Kidney (tissue), 13 donors: ENCODE measurements at regions not wholly inside any gene's neighbourhood (a gene's known extent, or its start where the extent isn't known, plus 50 kb on each side); places are given as distances from the start of the nearest gene placed in this dataset.

Experiments used
- DNase-seq, 5 donors: peaks; one replicate each; pipeline ENCODE4 v3.0.0-alpha.2; 2013 to 2020
- FAIRE-seq: peaks from 2 replicates; lab custom pipeline; 2012; peaks lifted over from hg19 to GRCh38; lab: Jason Lieb, UNC
- H3K27ac ChIP-seq, 2 donors: one replicate each; pipeline ENCODE4 v1.7.0; 2013; ENCODE audit warnings: low read depth in 2 of 2, low read length in 2 of 2, inconsistent platforms in 1 of 2
- H3K27me3 ChIP-seq: one replicate; pipeline ENCODE4 v1.7.1; 2013; ENCODE audit warnings: low read length, inconsistent platforms; ENCODE audit not compliant: control insufficient read depth, insufficient read depth
- H3K36me3 ChIP-seq, 3 donors: one replicate each; pipeline versions ENCODE4 v1.7.0 to v1.7.1; 2013; ENCODE audit warnings: low read length in 3 of 3, control low read depth in 1 of 3, inconsistent platforms in 1 of 3; ENCODE audit not compliant: insufficient read depth in 3 of 3, control insufficient read depth in 2 of 3
- H3K4me1 ChIP-seq, 3 donors: one replicate each; pipeline versions ENCODE4 v1.7.0 to v1.7.1; 2013; ENCODE audit warnings: low read length in 3 of 3, inconsistent platforms in 1 of 3, low read depth in 1 of 3; ENCODE audit not compliant: control insufficient read depth in 2 of 3, insufficient read depth in 2 of 3
- H3K4me3 ChIP-seq, 3 donors: one replicate each; pipeline versions ENCODE4 v1.7.0 to v1.8.1; 2013; ENCODE audit warnings: low read length in 3 of 3, control low read depth in 1 of 3, inconsistent platforms in 1 of 3
- H3K9ac ChIP-seq, 3 donors: one replicate each; pipeline versions ENCODE4 v1.7.0 to v1.7.1; 2013; ENCODE audit warnings: low read length in 3 of 3, control low read depth in 1 of 3, inconsistent platforms in 1 of 3
- H3K9me3 ChIP-seq, 3 donors: one replicate each; pipeline versions ENCODE4 v1.7.0 to v1.7.1; 2013; ENCODE audit warnings: low read length in 3 of 3, control low read depth in 1 of 3, inconsistent platforms in 1 of 3; ENCODE audit not compliant: control insufficient read depth in 2 of 3, insufficient read depth in 1 of 3
- CTCF ChIP-seq: IDR thresholded peaks from 3 replicates; pipeline ENCODE4 v1.5.1; 2012; ENCODE audit warnings: mild to moderate bottlenecking, moderate library complexity, borderline replicate concordance; ENCODE audit not compliant: insufficient read depth; ENCODE audit errors: extremely low read depth
- intact Hi-C: fragments of 100-400 bp; cut with DNase I; formaldehyde crosslinking; loops from one replicate; pipeline ENCODE4 v1.11.1; 2022
- donor health status: control.
- donor health status: control.
- donor health status: control.
- donor health status: control.
- donor health status: control.
- donor health status: DM: yes; HTN: yes; CAD: no.
- donor health status: Normal renal cell carcinoma (clear cell type).

- Histone ChIP-seq H3K36me3 (no peaks in the 10 kb centered on the region), H3K9me3 (peaks cover 0 to 7% (median 0%) of the 10 kb centered on the region in 3 donors), H3K27me3 (no peaks in the 10 kb centered on the region), H3K9ac (no peak overlapping the region), H3K4me3 (no peak overlapping the region), H3K4me1 (no peaks in the 10 kb centered on the region), H3K27ac (no peak overlapping the region)
- DNase-seq (no peak), FAIRE-seq (no peak)
- intact Hi-C loops, result no loop called here
- no peak for TF ChIP-seq CTCF
Observed at GRCh38 chr1:218748071-218748470, 402.9 kb downstream of the TGFB2 start.

- Histone ChIP-seq H3K9me3 (no peaks in the 10 kb centered on the region), H3K27ac (no peak overlapping the region), H3K27me3 (no peaks in the 10 kb centered on the region), H3K4me1 (no peaks in the 10 kb centered on the region), H3K36me3 (no peaks in the 10 kb centered on the region), H3K9ac (no peak overlapping the region), H3K4me3 (no peak overlapping the region)
- intact Hi-C loops, result no loop called here
- no peak for FAIRE-seq
- no peak for TF ChIP-seq CTCF
- no peak for DNase-seq
Observed at GRCh38 chr1:218750216-218750970, 405.3 kb downstream of the TGFB2 start.

- Histone ChIP-seq H3K27me3 (no peaks in the 10 kb centered on the region), H3K4me1 (no peaks in the 10 kb centered on the region), H3K9me3 (no peaks in the 10 kb centered on the region), H3K27ac (no peak overlapping the region), H3K9ac (no peak overlapping the region), H3K36me3 (no peaks in the 10 kb centered on the region), H3K4me3 (no peak overlapping the region)
- FAIRE-seq, result no peak
- no peak for DNase-seq
- TF ChIP-seq CTCF, result no peak
- intact Hi-C loops, result no loop called here
Observed at GRCh38 chr1:218751208-218751948, 406.2 kb downstream of the TGFB2 start.
